GM19043 (cell line): ENCODE measurements at regions not wholly inside any gene's neighbourhood (a gene's known extent, or its start where the extent isn't known, plus 50 kb on each side); places are given as distances from the start of the nearest gene placed in this dataset.
"Not testable (repeated sequence)": the region's sequence is repeated elsewhere in the genome, so short reads cannot be mapped to it uniquely, and the experiment has no call there.

ENCODE experiments used
- ATAC-seq: cut with Tn5 transposase; IDR thresholded peaks from one replicate; pipeline ENCODE4 v1.9.1; 2021; ENCODE audit warnings: low read depth; ENCODE audit not compliant: unreplicated experiment

- no peak for ATAC-seq
These were observed 264.6 kb upstream of the SGO1 start for GRCh38 chr3:20450611-20451010.

- no peak for ATAC-seq
These were observed 256.8 kb upstream of the SGO1 start for GRCh38 chr3:20442846-20443245.

GRCh38 chr3:20427268-20427667 lies 241.3 kb upstream of the SGO1 start:
- ATAC-seq = not testable (repeated sequence)

- ATAC-seq = no peak
These were observed 239.1 kb upstream of the SGO1 start for GRCh38 chr3:20425138-20425537.

GRCh38 chr3:20424086-20424485 lies 238.1 kb upstream of the SGO1 start:
- no peak for ATAC-seq

GRCh38 chr3:20422391-20422790 lies 236.4 kb upstream of the SGO1 start:
- no peak for ATAC-seq

GRCh38 chr3:20417388-20418108 lies 231.5 kb upstream of the SGO1 start:
- no peak for ATAC-seq

GRCh38 chr3:20406611-20407011 lies 220.6 kb upstream of the SGO1 start:
- no peak for ATAC-seq

GRCh38 chr3:20405744-20406143 lies 219.7 kb upstream of the SGO1 start:
- no peak for ATAC-seq

- no peak for ATAC-seq
These were observed 219.2 kb upstream of the SGO1 start for GRCh38 chr3:20405231-20405630.

- ATAC-seq = no peak
These were observed 218.7 kb upstream of the SGO1 start for GRCh38 chr3:20404741-20405100.

GRCh38 chr3:20403986-20404740 lies 218.2 kb upstream of the SGO1 start:
- ATAC-seq = no peak

GRCh38 chr3:20401253-20401652 lies 215.2 kb upstream of the SGO1 start:
- ATAC-seq = no peak

GRCh38 chr3:20400686-20401085 lies 214.7 kb upstream of the SGO1 start:
- ATAC-seq = no peak

GRCh38 chr3:20400281-20400680 lies 214.3 kb upstream of the SGO1 start:
- no peak for ATAC-seq

- ATAC-seq = no peak
These were observed 210.3 kb upstream of the SGO1 start for GRCh38 chr3:20396335-20396734.

GRCh38 chr3:20395692-20396091 lies 209.7 kb upstream of the SGO1 start:
- no peak for ATAC-seq

- no peak for ATAC-seq
These were observed 208.2 kb upstream of the SGO1 start for GRCh38 chr3:20394243-20394642.

- no peak for ATAC-seq
These were observed 205.6 kb upstream of the SGO1 start for GRCh38 chr3:20391644-20392043.

GRCh38 chr3:20388971-20389370 lies 203.0 kb upstream of the SGO1 start:
- ATAC-seq = no peak

- ATAC-seq = no peak
These were observed 194.3 kb upstream of the SGO1 start for GRCh38 chr3:20380295-20380694.

GRCh38 chr3:20378315-20378714 lies 192.3 kb upstream of the SGO1 start:
- no peak for ATAC-seq
